ENCODE measurements at regions not wholly inside any gene's neighbourhood (a gene's known extent, or its start where the extent isn't known, plus 50 kb on each side); places are given as distances from the start of the nearest gene placed in this dataset.
"Not testable (repeated sequence)": the region's sequence is repeated elsewhere in the genome, so short reads cannot be mapped to it uniquely, and the experiment has no call there.

DNA sequence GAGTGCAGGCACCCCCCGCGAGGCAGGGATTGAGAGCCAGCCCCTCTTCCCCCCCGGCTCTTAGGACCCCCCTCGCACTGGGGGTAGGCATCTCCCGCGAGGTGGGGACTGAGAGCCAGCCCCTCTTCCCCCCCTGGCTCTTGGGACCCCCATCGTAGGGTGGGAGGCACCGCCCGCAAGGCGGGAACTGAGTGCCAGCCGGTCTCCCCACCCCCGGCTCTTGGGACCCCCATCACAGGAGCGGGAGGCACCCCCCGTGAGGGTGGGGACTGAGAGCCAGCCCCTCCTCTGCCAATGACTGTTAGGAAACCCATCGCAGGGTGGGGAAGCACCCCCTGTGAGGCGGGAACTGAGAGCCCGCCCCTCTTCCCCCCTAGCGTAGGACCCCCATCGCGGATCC, 363.4 kb upstream of the SPRY2 start:
- Histone ChIP-seq H3K36me3 (ENCODE audit: control insufficient read depth in 2 of 2, insufficient read depth in 1 of 2, low read length in 2 of 2) (no peaks in the 10 kb centered on the region), H3K4me3 (ENCODE audit: low read depth, low read length) (no peak overlapping the region), H3K4me1 (ENCODE audit: control insufficient read depth, insufficient read depth, low read length) (no peaks in the 10 kb centered on the region), H3K27ac (ENCODE audit: extremely low read depth, low read depth, low read length) (no peak overlapping the region), H3K9me3 (ENCODE audit: control insufficient read depth, insufficient read depth, low read depth, low read length) (no peaks in the 10 kb centered on the region)
- TF ChIP-seq ZNF558 (tag by site-specific recombination; IDR thresholded peaks at IDR 0.05) (no peak), ZNF404 (tag by site-specific recombination; IDR thresholded peaks at IDR 0.05) (no peak), KLF16 (tag by site-specific recombination; IDR thresholded peaks at IDR 0.05) (no peak), ZFP41 (tag by site-specific recombination; IDR thresholded peaks at IDR 0.05; ENCODE audit: borderline replicate concordance) (no peak), ZNF302 (tag by site-specific recombination; IDR thresholded peaks at IDR 0.05; ENCODE audit: low read depth) (no peak)
- ChIA-PET POLR2A (no interaction called here), CTCF (no interaction called here)

DNA sequence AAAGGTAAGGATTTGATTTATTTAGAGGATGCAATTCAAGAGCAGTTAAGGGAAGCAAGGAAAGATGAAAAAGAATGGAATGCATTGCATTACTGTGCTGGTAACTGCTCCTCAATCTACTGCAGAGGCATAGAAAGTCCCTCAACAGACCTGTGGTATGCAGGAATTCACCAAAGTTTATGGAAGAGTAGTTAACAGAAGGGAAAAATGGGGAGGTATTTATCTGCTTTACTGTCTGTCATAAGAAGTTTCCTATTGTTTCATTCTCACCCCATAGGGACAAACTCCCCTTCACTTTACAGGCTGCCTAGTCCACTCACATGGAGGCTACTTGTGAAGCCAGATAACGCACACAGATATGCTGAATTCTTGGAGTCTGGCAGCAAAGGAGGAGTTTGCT, 354.9 kb upstream of the SPRY2 start:
- no peaks in the 10 kb centered on the region for H3K36me3 ChIP-seq (ENCODE audit: control insufficient read depth in 2 of 2, insufficient read depth in 1 of 2, low read length in 2 of 2)
- POLR2A ChIA-PET: no interaction called here
- TF ChIP-seq ZNF302 (tag by site-specific recombination; IDR thresholded peaks at IDR 0.05; ENCODE audit: low read depth) (no peak), HOXC10 (CRISPR knock-in tag; IDR thresholded peaks at IDR 0.05) (no peak)
- H3K27ac ChIP-seq (ENCODE audit: extremely low read depth, low read depth, low read length): no peak overlapping the region
- no peaks in the 10 kb centered on the region for H3K9me3 ChIP-seq (ENCODE audit: control insufficient read depth, insufficient read depth, low read depth, low read length)
- no peaks in the 10 kb centered on the region for H3K4me1 ChIP-seq (ENCODE audit: control insufficient read depth, insufficient read depth, low read length)
- H3K4me3 ChIP-seq (ENCODE audit: low read depth, low read length): no peak overlapping the region
- CTCF ChIA-PET: no interaction called here

DNA sequence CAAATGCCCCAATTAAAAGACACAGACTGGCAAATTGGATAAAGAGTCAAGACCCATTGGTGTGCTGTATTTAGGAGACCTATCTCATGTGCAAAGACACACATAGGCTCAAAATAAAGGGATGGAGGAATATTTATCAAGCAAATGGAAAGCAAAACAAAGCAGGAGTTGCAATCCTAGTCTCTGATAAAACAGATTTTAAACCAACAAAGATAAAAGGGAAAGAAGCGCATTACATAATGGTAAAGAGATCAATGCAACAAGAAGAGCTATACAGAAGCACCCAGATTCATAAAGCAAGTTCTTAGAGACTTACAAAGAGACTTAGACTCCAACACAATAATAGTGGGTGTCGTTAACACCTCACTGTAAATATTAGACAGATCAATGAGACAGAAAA, 350.9 kb upstream of the SPRY2 start:
- POLR2A ChIA-PET; H3K4me3 ChIP-seq (ENCODE audit: low read depth, low read length); CTCF ChIA-PET; H3K27ac ChIP-seq (ENCODE audit: extremely low read depth, low read depth, low read length); H3K9me3 ChIP-seq (ENCODE audit: control insufficient read depth, insufficient read depth, low read depth, low read length); H3K36me3 ChIP-seq (ENCODE audit: control insufficient read depth in 2 of 2, insufficient read depth in 1 of 2, low read length in 2 of 2); H3K4me1 ChIP-seq (ENCODE audit: control insufficient read depth, insufficient read depth, low read length): not testable (repeated sequence)

DNA sequence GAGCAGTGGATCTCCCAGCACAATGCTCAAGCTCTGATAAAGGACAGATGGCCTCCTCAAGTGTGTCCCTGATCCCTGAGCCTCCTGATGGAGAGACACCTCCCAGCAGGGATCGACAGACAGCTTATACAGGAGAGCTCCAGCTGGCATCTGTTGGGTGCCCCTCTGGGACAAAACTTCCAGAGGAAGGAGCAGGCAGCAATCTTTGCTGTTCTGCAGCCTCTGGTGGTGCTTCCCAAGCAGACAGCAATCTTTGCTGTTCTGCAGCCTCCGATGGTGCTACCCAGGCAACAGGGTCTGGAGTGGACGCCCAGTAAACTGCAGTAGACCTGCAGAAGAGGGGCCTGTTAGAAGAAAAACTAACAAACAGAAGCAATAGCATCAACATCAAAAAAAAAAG, 349.3 kb upstream of the SPRY2 start:
- no peaks in the 10 kb centered on the region for H3K9me3 ChIP-seq (ENCODE audit: control insufficient read depth, insufficient read depth, low read depth, low read length)
- CTCF ChIA-PET: no interaction called here
- H3K27ac ChIP-seq (ENCODE audit: extremely low read depth, low read depth, low read length): no peak overlapping the region
- H3K4me3 ChIP-seq (ENCODE audit: low read depth, low read length): no peak overlapping the region
- H3K4me1 ChIP-seq (ENCODE audit: control insufficient read depth, insufficient read depth, low read length): no peaks in the 10 kb centered on the region
- H3K36me3 ChIP-seq (ENCODE audit: control insufficient read depth in 2 of 2, insufficient read depth in 1 of 2, low read length in 2 of 2): no peaks in the 10 kb centered on the region
- POLR2A ChIA-PET: no interaction called here
- TF ChIP-seq ZNF121 (tag by site-specific recombination; IDR thresholded peaks at IDR 0.05) (no peak), ZNF660 (tag by site-specific recombination; IDR thresholded peaks at IDR 0.05) (no peak), ZNF416 (tag by site-specific recombination; IDR thresholded peaks at IDR 0.05) (no peak), ZNF112 (tag by site-specific recombination; IDR thresholded peaks at IDR 0.05) (no peak), ZNF521 (tag by site-specific recombination; IDR thresholded peaks at IDR 0.05) (no peak), ZNF248 (tag by site-specific recombination; IDR thresholded peaks at IDR 0.05) (no peak), GFI1B (tag by site-specific recombination; IDR thresholded peaks at IDR 0.05) (no peak), ZNF837 (tag by site-specific recombination; IDR thresholded peaks at IDR 0.05) (no peak), ZNF555 (tag by site-specific recombination; conservative IDR thresholded peaks at IDR 0.05) (no peak)
- TF ChIP-seq, protein P1, sequence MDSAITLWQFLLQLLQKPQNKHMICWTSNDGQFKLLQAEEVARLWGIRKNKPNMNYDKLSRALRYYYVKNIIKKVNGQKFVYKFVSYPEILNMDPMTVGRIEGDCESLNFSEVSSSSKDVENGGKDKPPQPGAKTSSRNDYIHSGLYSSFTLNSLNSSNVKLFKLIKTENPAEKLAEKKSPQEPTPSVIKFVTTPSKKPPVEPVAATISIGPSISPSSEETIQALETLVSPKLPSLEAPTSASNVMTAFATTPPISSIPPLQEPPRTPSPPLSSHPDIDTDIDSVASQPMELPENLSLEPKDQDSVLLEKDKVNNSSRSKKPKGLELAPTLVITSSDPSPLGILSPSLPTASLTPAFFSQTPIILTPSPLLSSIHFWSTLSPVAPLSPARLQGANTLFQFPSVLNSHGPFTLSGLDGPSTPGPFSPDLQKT (IDR thresholded peaks at IDR 0.05; ENCODE audit: borderline replicate concordance, low read depth, low read length): no peak
- TF ChIP-seq, protein P2, sequence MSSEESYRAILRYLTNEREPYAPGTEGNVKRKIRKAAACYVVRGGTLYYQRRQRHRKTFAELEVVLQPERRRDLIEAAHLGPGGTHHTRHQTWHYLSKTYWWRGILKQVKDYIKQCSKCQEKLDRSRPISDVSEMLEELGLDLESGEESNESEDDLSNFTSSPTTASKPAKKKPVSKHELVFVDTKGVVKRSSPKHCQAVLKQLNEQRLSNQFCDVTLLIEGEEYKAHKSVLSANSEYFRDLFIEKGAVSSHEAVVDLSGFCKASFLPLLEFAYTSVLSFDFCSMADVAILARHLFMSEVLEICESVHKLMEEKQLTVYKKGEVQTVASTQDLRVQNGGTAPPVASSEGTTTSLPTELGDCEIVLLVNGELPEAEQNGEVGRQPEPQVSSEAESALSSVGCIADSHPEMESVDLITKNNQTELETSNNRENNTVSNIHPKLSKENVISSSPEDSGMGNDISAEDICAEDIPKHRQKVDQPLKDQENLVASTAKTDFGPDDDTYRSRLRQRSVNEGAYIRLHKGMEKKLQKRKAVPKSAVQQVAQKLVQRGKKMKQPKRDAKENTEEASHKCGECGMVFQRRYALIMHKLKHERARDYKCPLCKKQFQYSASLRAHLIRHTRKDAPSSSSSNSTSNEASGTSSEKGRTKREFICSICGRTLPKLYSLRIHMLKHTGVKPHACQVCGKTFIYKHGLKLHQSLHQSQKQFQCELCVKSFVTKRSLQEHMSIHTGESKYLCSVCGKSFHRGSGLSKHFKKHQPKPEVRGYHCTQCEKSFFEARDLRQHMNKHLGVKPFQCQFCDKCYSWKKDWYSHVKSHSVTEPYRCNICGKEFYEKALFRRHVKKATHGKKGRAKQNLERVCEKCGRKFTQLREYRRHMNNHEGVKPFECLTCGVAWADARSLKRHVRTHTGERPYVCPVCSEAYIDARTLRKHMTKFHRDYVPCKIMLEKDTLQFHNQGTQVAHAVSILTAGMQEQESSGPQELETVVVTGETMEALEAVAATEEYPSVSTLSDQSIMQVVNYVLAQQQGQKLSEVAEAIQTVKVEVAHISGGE (tag by site-specific recombination; conservative IDR thresholded peaks at IDR 0.05; ENCODE audit: low read depth): no peak
- TF ChIP-seq, protein P3, sequence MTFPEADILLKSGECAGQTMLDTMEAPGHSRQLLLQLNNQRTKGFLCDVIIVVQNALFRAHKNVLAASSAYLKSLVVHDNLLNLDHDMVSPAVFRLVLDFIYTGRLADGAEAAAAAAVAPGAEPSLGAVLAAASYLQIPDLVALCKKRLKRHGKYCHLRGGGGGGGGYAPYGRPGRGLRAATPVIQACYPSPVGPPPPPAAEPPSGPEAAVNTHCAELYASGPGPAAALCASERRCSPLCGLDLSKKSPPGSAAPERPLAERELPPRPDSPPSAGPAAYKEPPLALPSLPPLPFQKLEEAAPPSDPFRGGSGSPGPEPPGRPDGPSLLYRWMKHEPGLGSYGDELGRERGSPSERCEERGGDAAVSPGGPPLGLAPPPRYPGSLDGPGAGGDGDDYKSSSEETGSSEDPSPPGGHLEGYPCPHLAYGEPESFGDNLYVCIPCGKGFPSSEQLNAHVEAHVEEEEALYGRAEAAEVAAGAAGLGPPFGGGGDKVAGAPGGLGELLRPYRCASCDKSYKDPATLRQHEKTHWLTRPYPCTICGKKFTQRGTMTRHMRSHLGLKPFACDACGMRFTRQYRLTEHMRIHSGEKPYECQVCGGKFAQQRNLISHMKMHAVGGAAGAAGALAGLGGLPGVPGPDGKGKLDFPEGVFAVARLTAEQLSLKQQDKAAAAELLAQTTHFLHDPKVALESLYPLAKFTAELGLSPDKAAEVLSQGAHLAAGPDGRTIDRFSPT (tag by site-specific recombination; IDR thresholded peaks at IDR 0.05): no peak
- TF ChIP-seq, protein P4, sequence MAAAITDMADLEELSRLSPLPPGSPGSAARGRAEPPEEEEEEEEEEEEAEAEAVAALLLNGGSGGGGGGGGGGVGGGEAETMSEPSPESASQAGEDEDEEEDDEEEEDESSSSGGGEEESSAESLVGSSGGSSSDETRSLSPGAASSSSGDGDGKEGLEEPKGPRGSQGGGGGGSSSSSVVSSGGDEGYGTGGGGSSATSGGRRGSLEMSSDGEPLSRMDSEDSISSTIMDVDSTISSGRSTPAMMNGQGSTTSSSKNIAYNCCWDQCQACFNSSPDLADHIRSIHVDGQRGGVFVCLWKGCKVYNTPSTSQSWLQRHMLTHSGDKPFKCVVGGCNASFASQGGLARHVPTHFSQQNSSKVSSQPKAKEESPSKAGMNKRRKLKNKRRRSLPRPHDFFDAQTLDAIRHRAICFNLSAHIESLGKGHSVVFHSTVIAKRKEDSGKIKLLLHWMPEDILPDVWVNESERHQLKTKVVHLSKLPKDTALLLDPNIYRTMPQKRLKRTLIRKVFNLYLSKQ (tag by site-specific recombination; IDR thresholded peaks at IDR 0.05; ENCODE audit: borderline replicate concordance): no peak
